Cardiac muscle cell (in vitro differentiated cells and primary cell): ENCODE measurements at regions not wholly inside any gene's neighbourhood (a gene's known extent, or its start where the extent isn't known, plus 50 kb on each side); places are given as distances from the start of the nearest gene placed in this dataset.
A peak's percentile ranks its signal among the peaks of the same experiment; 100 is the strongest.

Experiments
- DNase-seq, 2 donors: peaks; one replicate each; pipeline versions ENCODE4 v3.0.0 to v3.0.0-alpha.2; 2010 to 2017; ENCODE audit warnings: low read depth in 1 of 2, low spot score in 1 of 2
- H3K27ac ChIP-seq: fragments of 200-600 bp; sonication (generic); 2 replicates; pipeline ENCODE4 v1.5.1; 2016
- H3K27me3 ChIP-seq: fragments of 200-600 bp; sonication (generic); 2 replicates; pipeline ENCODE4 v1.6.0; 2016; ENCODE audit warnings: control low read depth
- H3K36me3 ChIP-seq: fragments of 200-600 bp; sonication (generic); 2 replicates; pipeline ENCODE4 v1.5.1; 2016; ENCODE audit warnings: control low read depth
- H3K4me1 ChIP-seq: fragments of 200-600 bp; sonication (generic); 2 replicates; pipeline ENCODE4 v1.8.1; 2017; ENCODE audit warnings: low read depth, mild to moderate bottlenecking, mixed run types
- H3K4me3 ChIP-seq: fragments of 200-600 bp; sonication (generic); 2 replicates; pipeline ENCODE4 v1.5.1; 2016; ENCODE audit warnings: mild to moderate bottlenecking
- H3K9me3 ChIP-seq: fragments of 200-600 bp; sonication (generic); 2 replicates; pipeline ENCODE4 v1.5.1; 2017; ENCODE audit warnings: low read depth, mild to moderate bottlenecking, control low read depth
- TF ChIP-seq, protein P1 (sequence below): IDR thresholded peaks from 2 replicates; pipeline ENCODE4 v1.5.1; 2012; ENCODE audit warnings: low read depth, mild to moderate bottlenecking, low read length

GRCh38 chr2:18723219-18723618, 133.8 kb upstream of the NT5C1B start:
- no peaks in the 10 kb centered on the region for H3K9me3 ChIP-seq
- H3K27me3 ChIP-seq = no peaks in the 10 kb centered on the region
- H3K4me3 ChIP-seq = no peak overlapping the region
- TF ChIP-seq, protein P1, sequence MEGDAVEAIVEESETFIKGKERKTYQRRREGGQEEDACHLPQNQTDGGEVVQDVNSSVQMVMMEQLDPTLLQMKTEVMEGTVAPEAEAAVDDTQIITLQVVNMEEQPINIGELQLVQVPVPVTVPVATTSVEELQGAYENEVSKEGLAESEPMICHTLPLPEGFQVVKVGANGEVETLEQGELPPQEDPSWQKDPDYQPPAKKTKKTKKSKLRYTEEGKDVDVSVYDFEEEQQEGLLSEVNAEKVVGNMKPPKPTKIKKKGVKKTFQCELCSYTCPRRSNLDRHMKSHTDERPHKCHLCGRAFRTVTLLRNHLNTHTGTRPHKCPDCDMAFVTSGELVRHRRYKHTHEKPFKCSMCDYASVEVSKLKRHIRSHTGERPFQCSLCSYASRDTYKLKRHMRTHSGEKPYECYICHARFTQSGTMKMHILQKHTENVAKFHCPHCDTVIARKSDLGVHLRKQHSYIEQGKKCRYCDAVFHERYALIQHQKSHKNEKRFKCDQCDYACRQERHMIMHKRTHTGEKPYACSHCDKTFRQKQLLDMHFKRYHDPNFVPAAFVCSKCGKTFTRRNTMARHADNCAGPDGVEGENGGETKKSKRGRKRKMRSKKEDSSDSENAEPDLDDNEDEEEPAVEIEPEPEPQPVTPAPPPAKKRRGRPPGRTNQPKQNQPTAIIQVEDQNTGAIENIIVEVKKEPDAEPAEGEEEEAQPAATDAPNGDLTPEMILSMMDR = no peak
- no peaks in the 10 kb centered on the region for H3K4me1 ChIP-seq
- no peak overlapping the region for H3K27ac ChIP-seq
- no peaks in the 10 kb centered on the region for H3K36me3 ChIP-seq
- no peak for DNase-seq

- H3K4me1 ChIP-seq = no peaks in the 10 kb centered on the region
- H3K9me3 ChIP-seq = no peaks in the 10 kb centered on the region
- no peak for DNase-seq
- H3K27ac ChIP-seq = no peak overlapping the region
- no peak overlapping the region for H3K4me3 ChIP-seq
- no peaks in the 10 kb centered on the region for H3K36me3 ChIP-seq
- TF ChIP-seq, protein P1 = no peak
- no peaks in the 10 kb centered on the region for H3K27me3 ChIP-seq
Observed at GRCh38 chr2:18722101-18722500, 132.7 kb upstream of the NT5C1B start.

DNA sequence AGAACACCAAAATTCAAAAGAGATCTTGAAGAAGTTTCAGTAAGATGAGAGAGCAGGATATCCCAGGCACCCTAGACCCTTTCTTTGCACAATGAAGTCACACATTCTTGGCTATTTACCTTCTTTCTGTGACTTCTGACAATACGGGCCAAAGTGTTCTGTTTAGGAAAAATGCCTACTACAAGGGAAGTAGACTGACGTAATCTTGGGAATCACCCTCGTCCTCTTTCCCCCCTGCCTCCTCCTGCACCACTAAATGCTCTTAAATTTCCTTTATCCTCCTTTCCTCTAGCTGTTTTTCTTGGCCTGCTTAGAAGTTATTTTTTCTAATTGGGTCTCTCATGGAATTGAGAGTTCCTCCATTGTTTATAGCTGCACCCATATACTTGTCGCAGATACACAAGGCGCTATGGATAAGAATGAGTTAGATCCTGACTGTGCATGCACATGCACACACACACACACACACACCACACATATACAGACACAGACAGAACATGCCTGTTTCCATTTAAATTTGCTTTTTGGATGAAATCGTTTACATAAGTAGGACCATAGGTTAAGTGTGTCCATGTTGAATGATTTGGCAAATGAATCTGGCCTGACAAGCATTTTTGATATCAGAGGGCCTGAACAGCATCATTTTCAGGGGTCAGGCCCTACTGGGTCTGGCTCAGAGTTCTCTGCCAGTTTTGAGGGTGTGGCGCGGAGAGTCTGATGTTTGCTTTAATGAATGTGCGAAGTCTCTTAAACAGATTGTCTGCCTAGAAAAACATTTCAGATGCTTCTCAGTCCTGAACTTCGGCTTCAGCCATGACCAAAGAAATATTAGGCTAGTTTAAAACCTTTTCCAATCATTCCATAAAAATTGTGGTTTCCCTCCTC, 131.9 kb upstream of the NT5C1B start:
- no peaks in the 10 kb centered on the region for H3K9me3 ChIP-seq
- no peaks in the 10 kb centered on the region for H3K27me3 ChIP-seq
- no peak overlapping the region for H3K27ac ChIP-seq
- H3K4me1 ChIP-seq = no peaks in the 10 kb centered on the region
- TF ChIP-seq, protein P1 = no peak
- peak in 1 of 2 donors; percentile 65 for DNase-seq
- H3K36me3 ChIP-seq = no peaks in the 10 kb centered on the region
- no peak overlapping the region for H3K4me3 ChIP-seq

GRCh38 chr2:18719978-18720775, 130.8 kb upstream of the NT5C1B start:
- H3K4me1 ChIP-seq = no peaks in the 10 kb centered on the region
- no peak overlapping the region for H3K27ac ChIP-seq
- TF ChIP-seq, protein P1 = no peak

GRCh38 chr2:18708203-18708715, 118.9 kb upstream of the NT5C1B start:
- no peaks in the 10 kb centered on the region for H3K36me3 ChIP-seq
- no peaks in the 10 kb centered on the region for H3K9me3 ChIP-seq
- DNase-seq = peak in 1 of 2 donors; percentile 14
- H3K4me3 ChIP-seq = no peak overlapping the region
- H3K27ac ChIP-seq = no peak overlapping the region
- H3K27me3 ChIP-seq = no peaks in the 10 kb centered on the region
- peaks cover 16% of the 10 kb centered on the region for H3K4me1 ChIP-seq
- TF ChIP-seq, protein P1 = no peak

More at GRCh38 chr2:18719978-18720775, 130.8 kb upstream of the NT5C1B start:
- Histone ChIP-seq H3K4me3 (no peak overlapping the region), H3K9me3 (no peaks in the 10 kb centered on the region), H3K36me3 (no peaks in the 10 kb centered on the region), H3K27me3 (no peaks in the 10 kb centered on the region)
- DNase-seq = peak in 1 of 2 donors; percentile 79
